GM23338 (cell line): ENCODE measurements at regions not wholly inside any gene's neighbourhood (a gene's known extent, or its start where the extent isn't known, plus 50 kb on each side); places are given as distances from the start of the nearest gene placed in this dataset.
"Not testable (repeated sequence)": the region's sequence is repeated elsewhere in the genome, so short reads cannot be mapped to it uniquely, and the experiment has no call there.

Source experiments
- ATAC-seq: fragments of 200-7000 bp; cut with Tn5 transposase; 3 replicates; pipeline ENCODE4 v1.9.1; 2020
- DNase-seq: peaks from one replicate; pipeline ENCODE4 v3.0.0-alpha.2; 2015; ENCODE audit warnings: low spot score
- H2AFZ ChIP-seq: fragments of 200-600 bp; sonication (generic); 2 replicates; pipeline ENCODE4 v1.8.0; 2016; ENCODE audit warnings: antibody characterized with exemption, mild to moderate bottlenecking, moderate library complexity
- H3F3A ChIP-seq: fragments of 200-600 bp; sonication (generic); replicated peaks from 2 replicates; pipeline ENCODE4 v1.8.0; 2017; ENCODE audit warnings: antibody characterized with exemption, mixed run types, low read depth
- H3K27ac ChIP-seq: fragments of 200-600 bp; sonication (generic); 2 replicates; pipeline ENCODE4 v1.6.1; 2016; ENCODE audit warnings: low read depth
- H3K27me3 ChIP-seq: fragments of 200-600 bp; sonication (generic); 2 replicates; pipeline ENCODE4 v1.8.0; 2016; ENCODE audit warnings: mild to moderate bottlenecking, mixed run types, moderate library complexity; ENCODE audit not compliant: insufficient read depth
- H3K36me3 ChIP-seq: fragments of 200-600 bp; sonication (generic); 2 replicates; pipeline ENCODE4 v1.8.0; 2016; ENCODE audit warnings: mild to moderate bottlenecking; ENCODE audit not compliant: insufficient read depth
- H3K4me1 ChIP-seq: fragments of 200-600 bp; sonication (generic); 2 replicates; pipeline ENCODE4 v1.8.0; 2016; ENCODE audit warnings: mild to moderate bottlenecking, moderate library complexity; ENCODE audit not compliant: insufficient read depth
- H3K4me2 ChIP-seq: fragments of 200-600 bp; sonication (generic); 2 replicates; pipeline ENCODE4 v1.7.1; 2017; ENCODE audit warnings: mixed run types
- H3K4me3 ChIP-seq: fragments of 200-600 bp; sonication (generic); 2 replicates; pipeline ENCODE4 v1.6.1; 2016; ENCODE audit warnings: mixed run types
- H3K79me2 ChIP-seq: fragments of 200-600 bp; sonication (generic); replicated peaks from 2 replicates; pipeline ENCODE4 v1.8.0; 2017; ENCODE audit warnings: mild to moderate bottlenecking; ENCODE audit not compliant: insufficient read depth
- H3K9me2 ChIP-seq: fragments of 200-600 bp; sonication (generic); 2 replicates; pipeline ENCODE4 v1.8.0; 2017; ENCODE audit not compliant: insufficient read depth
- H4K20me1 ChIP-seq: fragments of 200-600 bp; sonication (generic); replicated peaks from 2 replicates; pipeline ENCODE4 v1.8.0; 2017; ENCODE audit warnings: mild to moderate bottlenecking; ENCODE audit not compliant: insufficient read depth
- H3K27ac Mint-ChIP-seq: 2 replicates; pipeline ENCODE4 v1.8.0; 2020; ENCODE audit warnings: inconsistent platforms, mild to moderate bottlenecking, moderate library complexity, mixed read lengths
- H3K27me3 Mint-ChIP-seq: 3 replicates; pipeline ENCODE4 v1.8.0; 2022; ENCODE audit warnings: low read depth, mild to moderate bottlenecking, moderate library complexity, mixed read lengths, inconsistent platforms; ENCODE audit not compliant: insufficient read depth, poor library complexity
- H3K36me3 Mint-ChIP-seq: 3 replicates; pipeline ENCODE4 v1.8.0; 2021; ENCODE audit warnings: low read depth, mild to moderate bottlenecking, inconsistent platforms, moderate library complexity, mixed read lengths
- H3K4me1 Mint-ChIP-seq: 3 replicates; pipeline ENCODE4 v1.8.0; 2020; ENCODE audit warnings: mild to moderate bottlenecking, inconsistent platforms, mixed read lengths
- H3K4me3 Mint-ChIP-seq: 3 replicates; pipeline ENCODE4 v1.8.0; 2021; ENCODE audit warnings: moderate library complexity, mild to moderate bottlenecking, inconsistent platforms, mixed read lengths
- H3K9me3 Mint-ChIP-seq: 3 replicates; pipeline ENCODE4 v1.8.0; 2020; ENCODE audit warnings: moderate library complexity, mild to moderate bottlenecking, inconsistent platforms, mixed read lengths
- CREB1 ChIP-seq: fragments of 250-450 bp; sonication (Bioruptor Pico); IDR thresholded peaks from 2 replicates; pipeline ENCODE4 v1.5.0; 2020; ENCODE audit warnings: low read depth, mild to moderate bottlenecking, moderate library complexity
- EZH2 ChIP-seq: fragments of 200-600 bp; sonication (generic); IDR thresholded peaks from one replicate; pipeline ENCODE4 v1.8.0; 2017; ENCODE audit warnings: antibody characterized with exemption, mild to moderate bottlenecking, low read depth; ENCODE audit not compliant: unreplicated experiment
- EZH2phosphoT487 ChIP-seq: fragments of 200-600 bp; sonication (generic); IDR thresholded peaks from one replicate; pipeline ENCODE4 v1.8.1; 2018; ENCODE audit warnings: antibody characterized with exemption; ENCODE audit not compliant: unreplicated experiment
- JUNB ChIP-seq: IDR thresholded peaks from one replicate; pipeline ENCODE4 v1.6.1; 2016; ENCODE audit warnings: antibody characterized with exemption; ENCODE audit not compliant: unreplicated experiment
- NANOG ChIP-seq: IDR thresholded peaks from 2 replicates; pipeline ENCODE4 v1.6.1; 2016; ENCODE audit warnings: antibody characterized with exemption, borderline replicate concordance
- STAT1 ChIP-seq: IDR thresholded peaks from one replicate; pipeline ENCODE4 v1.6.1; 2016; ENCODE audit warnings: antibody characterized with exemption; ENCODE audit not compliant: unreplicated experiment
- TF ChIP-seq, protein P1 (sequence below): IDR thresholded peaks from 2 replicates; pipeline ENCODE4 v1.6.1; 2016; ENCODE audit warnings: antibody characterized with exemption

DNA sequence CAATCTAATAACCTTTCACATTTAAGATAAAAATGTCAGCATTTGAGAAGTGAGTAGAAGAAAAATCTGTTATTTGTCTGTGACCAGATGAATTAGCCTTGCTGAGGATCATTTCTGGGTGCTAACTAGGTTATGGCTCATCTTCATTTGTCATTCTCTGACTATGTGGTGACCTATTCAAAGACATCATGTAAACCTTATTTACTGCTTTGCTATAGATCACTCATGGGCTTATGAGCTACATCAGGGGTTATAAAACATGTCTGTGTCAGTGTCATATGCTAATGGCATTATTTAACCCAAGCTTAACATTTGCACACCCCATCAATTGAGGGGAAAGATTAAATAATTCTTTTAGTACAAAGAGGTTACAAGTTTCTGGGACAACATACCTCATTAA lies 555.5 kb upstream of the CYLC2 start:
- DNase-seq = no peak
- peaks cover 85% of the 10 kb centered on the region for H3K9me3 Mint-ChIP-seq
- no peak overlapping the region for H3K4me3 Mint-ChIP-seq
- H3F3A ChIP-seq = no peaks in the 10 kb centered on the region
- H3K79me2 ChIP-seq = no peaks in the 10 kb centered on the region
- H3K27me3 ChIP-seq = no peaks in the 10 kb centered on the region
- no peaks in the 10 kb centered on the region for H3K4me1 ChIP-seq
- no peak overlapping the region for H3K4me3 ChIP-seq
- H3K9me2 ChIP-seq = no peaks in the 10 kb centered on the region
- no peak overlapping the region for H3K27ac ChIP-seq
- ATAC-seq = no peak
- TF ChIP-seq STAT1 (no peak), NANOG (no peak)
- TF ChIP-seq, protein P1, sequence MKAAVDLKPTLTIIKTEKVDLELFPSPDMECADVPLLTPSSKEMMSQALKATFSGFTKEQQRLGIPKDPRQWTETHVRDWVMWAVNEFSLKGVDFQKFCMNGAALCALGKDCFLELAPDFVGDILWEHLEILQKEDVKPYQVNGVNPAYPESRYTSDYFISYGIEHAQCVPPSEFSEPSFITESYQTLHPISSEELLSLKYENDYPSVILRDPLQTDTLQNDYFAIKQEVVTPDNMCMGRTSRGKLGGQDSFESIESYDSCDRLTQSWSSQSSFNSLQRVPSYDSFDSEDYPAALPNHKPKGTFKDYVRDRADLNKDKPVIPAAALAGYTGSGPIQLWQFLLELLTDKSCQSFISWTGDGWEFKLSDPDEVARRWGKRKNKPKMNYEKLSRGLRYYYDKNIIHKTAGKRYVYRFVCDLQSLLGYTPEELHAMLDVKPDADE = no peak
- no peaks in the 10 kb centered on the region for H3K4me1 Mint-ChIP-seq
- no peak overlapping the region for H2AFZ ChIP-seq
- peaks cover 3% of the 10 kb centered on the region for H3K27me3 Mint-ChIP-seq
- no peak overlapping the region for H3K27ac Mint-ChIP-seq
- H3K36me3 Mint-ChIP-seq = peaks cover 15% of the 10 kb centered on the region
- H3K36me3 ChIP-seq = peaks cover 8% of the 10 kb centered on the region; the same call in 1 of the 2 replicates
- no peaks in the 10 kb centered on the region for H4K20me1 ChIP-seq
- H3K4me2 ChIP-seq = no peak overlapping the region

DNA sequence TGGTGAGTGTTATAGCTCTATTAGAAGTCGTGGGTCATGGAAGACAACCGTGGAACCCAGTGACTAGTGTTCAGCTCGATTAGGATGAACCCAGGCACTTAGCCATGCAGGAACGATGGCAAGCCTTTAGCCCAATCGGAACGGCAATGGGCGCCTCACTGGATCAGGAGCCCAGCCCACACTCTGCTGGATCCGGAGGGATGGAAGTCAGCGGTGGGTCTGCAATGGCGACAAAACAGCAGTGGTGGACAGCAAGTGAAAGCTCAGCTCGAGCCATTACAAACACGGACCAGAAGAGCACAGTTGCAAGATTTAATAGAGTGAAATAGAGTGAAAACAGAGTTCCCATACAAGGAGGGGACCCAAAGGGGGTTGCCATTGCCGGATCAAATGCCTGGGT lies 558.5 kb upstream of the CYLC2 start:
- not testable (repeated sequence) for H2AFZ ChIP-seq, H3K27ac ChIP-seq, H3K4me3 Mint-ChIP-seq, H3F3A ChIP-seq, ATAC-seq, H3K27ac Mint-ChIP-seq, H3K27me3 Mint-ChIP-seq, H4K20me1 ChIP-seq, H3K4me3 ChIP-seq, H3K4me1 ChIP-seq, DNase-seq, H3K9me2 ChIP-seq, H3K4me1 Mint-ChIP-seq, H3K79me2 ChIP-seq, H3K36me3 ChIP-seq, H3K27me3 ChIP-seq, H3K4me2 ChIP-seq
- Mint-ChIP-seq H3K9me3 (peaks cover 82% of the 10 kb centered on the region), H3K36me3 (peaks cover 15% of the 10 kb centered on the region)

DNA sequence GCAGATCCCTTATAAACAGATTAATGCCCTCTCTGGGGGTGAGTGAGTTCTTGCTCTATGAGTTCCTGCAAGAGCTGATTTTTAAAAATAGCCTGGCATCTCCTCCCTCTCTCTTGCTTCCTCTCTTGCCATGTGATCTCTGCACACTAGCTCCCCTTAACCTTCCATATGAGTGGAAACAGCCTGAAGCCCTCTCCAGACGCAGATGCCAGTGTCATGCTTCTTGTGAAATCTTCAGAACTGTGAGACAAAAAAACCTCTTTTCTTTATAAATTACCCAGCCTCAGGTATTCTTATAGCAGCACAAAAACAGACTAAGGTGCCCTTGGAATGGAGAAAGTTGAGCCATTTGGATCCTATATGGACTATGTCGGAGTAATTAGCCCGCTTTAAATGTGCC lies 559.7 kb upstream of the CYLC2 start:
- Histone ChIP-seq H3K9me2 (no peaks in the 10 kb centered on the region), H3K79me2 (no peaks in the 10 kb centered on the region), H3K36me3 (no peaks in the 10 kb centered on the region), H2AFZ (no peak overlapping the region), H3F3A (no peaks in the 10 kb centered on the region), H3K27me3 (no peaks in the 10 kb centered on the region), H4K20me1 (no peaks in the 10 kb centered on the region), H3K4me1 (no peaks in the 10 kb centered on the region), H3K27ac (no peak overlapping the region), H3K4me2 (no peak overlapping the region), H3K4me3 (no peak overlapping the region)
- no peak for TF ChIP-seq EZH2phosphoT487
- no peak for TF ChIP-seq EZH2
- TF ChIP-seq NANOG = no peak
- TF ChIP-seq JUNB = no peak
- TF ChIP-seq, protein P1 = no peak
- no peak for TF ChIP-seq CREB1 (CRISPR knock-in tag)
- TF ChIP-seq STAT1 = no peak
- Mint-ChIP-seq H3K27ac (no peak overlapping the region), H3K9me3 (peaks cover 81% of the 10 kb centered on the region), H3K4me1 (no peaks in the 10 kb centered on the region), H3K4me3 (no peak overlapping the region), H3K27me3 (peaks cover 3% of the 10 kb centered on the region), H3K36me3 (peaks cover 13% of the 10 kb centered on the region)
- DNase-seq (no peak), ATAC-seq (no peak)
